ENCODE measurements at regions not wholly inside any gene's neighbourhood (a gene's known extent, or its start where the extent isn't known, plus 50 kb on each side); places are given as distances from the start of the nearest gene placed in this dataset.

DNA sequence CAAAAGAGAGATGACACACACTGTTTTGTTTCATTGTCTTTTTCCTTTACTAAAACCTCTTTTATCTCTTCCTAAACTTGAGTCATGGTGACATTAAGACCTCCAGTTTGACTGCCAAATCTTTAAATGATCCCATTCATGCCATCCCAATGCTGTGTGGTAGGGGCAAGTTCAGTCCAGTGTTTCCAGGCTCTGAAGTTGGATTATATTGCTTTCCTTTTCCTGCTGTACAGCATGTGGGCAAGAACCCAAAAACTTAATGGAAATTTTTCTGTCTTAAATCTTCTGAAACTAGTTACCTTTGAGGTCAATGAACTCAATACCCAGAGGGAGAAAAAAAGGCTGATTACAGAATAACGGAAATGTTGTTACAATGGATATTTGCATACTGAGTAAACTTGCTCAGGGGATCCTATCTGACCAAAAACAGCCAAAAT is 187.1 kb upstream of the FAR2 start:
- TF ChIP-seq, protein P1, sequence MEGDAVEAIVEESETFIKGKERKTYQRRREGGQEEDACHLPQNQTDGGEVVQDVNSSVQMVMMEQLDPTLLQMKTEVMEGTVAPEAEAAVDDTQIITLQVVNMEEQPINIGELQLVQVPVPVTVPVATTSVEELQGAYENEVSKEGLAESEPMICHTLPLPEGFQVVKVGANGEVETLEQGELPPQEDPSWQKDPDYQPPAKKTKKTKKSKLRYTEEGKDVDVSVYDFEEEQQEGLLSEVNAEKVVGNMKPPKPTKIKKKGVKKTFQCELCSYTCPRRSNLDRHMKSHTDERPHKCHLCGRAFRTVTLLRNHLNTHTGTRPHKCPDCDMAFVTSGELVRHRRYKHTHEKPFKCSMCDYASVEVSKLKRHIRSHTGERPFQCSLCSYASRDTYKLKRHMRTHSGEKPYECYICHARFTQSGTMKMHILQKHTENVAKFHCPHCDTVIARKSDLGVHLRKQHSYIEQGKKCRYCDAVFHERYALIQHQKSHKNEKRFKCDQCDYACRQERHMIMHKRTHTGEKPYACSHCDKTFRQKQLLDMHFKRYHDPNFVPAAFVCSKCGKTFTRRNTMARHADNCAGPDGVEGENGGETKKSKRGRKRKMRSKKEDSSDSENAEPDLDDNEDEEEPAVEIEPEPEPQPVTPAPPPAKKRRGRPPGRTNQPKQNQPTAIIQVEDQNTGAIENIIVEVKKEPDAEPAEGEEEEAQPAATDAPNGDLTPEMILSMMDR (IDR thresholded peaks at IDR 0.05) = no peak

DNA sequence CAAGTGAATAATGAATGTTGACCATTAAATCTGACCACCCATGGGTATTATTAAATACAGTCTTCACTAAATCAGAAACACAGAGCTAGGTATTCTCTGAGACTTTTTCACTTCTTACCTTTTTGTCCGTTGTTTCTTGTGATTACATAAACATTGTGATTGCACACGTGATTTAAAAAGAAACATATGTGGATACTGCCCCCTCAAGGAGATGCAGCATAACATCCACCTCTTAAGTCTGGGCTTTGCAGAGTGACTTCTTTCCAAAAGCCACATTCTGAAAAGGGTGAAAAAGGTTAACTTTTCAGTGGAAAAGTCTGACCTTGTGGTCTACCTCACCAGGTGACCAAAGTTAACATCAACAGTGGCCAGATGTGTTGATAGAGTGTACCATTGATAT is 185.5 kb upstream of the FAR2 start:
- TF ChIP-seq, protein P1 (IDR thresholded peaks at IDR 0.05) = peak; percentile 74

DNA sequence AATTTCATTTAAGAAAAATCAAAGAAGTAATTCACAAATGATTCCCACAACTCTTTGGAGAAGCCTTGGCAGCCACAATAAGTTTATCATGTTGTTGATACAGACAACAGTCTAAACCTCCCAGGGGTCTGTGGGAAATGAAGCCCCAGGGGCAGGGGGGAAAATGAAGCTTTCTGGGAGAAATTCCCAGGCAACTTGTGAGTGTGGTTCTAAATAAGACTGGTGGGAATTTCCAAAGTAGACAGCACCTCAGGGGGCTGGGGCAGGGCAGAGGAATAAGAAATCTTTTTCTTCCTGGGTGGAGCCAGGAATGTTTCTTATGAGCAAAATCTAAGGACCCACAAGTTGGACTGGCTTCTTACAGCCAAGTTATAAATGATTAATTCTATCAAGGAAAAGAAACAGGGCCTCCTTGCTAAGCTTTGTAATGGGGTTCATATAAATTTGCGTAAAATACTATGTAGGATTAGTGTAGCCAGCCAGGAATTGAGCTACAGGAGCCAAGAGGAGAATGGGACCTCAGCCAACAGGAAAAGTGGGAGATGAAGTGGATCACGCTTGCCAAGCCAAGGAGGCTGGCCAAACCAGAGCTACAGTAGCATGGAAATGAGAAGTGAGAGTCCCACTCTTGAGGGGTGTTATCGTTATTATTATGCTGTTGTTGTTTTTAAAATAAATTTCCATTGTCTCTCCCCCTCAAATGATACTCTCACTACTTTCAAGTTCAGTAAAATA is 182.9 kb upstream of the FAR2 start:
- TF ChIP-seq, protein P1 (IDR thresholded peaks at IDR 0.05) = no peak

DNA sequence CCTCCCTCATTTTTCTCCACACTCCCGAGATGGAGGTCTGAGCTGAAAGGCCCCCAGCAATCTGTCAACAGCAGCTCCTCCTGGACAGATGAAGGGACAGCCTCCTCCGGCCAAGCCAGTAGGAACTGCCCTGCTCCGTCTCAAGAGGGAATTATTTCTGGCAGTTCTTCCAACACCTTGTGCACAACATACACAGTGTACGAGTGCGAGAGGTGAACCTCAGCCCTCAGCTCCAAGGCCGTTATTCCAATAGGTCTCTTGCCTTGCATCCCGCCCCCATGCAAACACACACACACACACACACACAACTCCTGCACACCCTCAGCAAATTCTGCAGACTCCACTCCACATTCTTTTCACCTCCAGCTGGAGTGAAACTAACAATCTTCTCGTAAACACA is 181.7 kb upstream of the FAR2 start:
- TF ChIP-seq, protein P1 (IDR thresholded peaks at IDR 0.05) = no peak

DNA sequence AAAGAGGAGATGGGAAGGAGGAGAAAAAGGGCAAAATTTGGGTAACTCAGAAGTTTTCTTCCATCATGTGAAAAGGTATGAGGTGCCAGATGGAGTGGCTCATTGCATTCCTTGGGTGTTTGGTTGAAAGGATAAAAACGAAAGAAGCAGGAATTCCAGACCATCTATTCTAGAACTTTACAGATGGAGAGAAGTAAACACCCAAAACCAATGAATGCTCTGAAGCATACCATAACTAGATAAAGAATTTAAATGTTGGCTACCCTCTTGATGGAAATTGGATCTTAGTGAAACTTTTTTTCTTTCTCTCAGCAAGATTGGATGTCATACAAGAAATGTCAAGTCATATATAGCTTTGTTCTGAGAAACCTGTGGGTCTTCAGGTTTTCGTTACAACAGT is 175.6 kb upstream of the FAR2 start:
- TF ChIP-seq, protein P1 (IDR thresholded peaks at IDR 0.05) = no peak

DNA sequence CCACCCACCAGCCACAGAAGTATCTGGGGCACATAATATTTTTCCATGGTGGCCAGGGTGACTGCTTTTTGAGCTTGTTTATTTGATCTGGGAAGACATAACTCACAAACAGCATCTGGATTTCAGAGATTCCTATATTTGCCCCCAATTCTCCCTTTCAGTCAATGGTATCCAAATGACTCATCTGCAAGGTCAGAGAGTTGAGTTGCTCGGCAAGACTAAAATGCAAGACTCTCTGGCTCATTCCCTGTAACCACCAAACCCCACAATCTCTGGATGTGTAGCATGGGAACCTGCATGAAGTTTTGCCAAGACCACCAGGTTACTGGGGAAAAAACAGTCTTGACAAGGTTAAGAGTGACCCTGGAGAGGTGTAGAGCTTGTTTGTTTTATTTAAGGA is 174.9 kb upstream of the FAR2 start:
- TF ChIP-seq, protein P1 (IDR thresholded peaks at IDR 0.05) = no peak

DNA sequence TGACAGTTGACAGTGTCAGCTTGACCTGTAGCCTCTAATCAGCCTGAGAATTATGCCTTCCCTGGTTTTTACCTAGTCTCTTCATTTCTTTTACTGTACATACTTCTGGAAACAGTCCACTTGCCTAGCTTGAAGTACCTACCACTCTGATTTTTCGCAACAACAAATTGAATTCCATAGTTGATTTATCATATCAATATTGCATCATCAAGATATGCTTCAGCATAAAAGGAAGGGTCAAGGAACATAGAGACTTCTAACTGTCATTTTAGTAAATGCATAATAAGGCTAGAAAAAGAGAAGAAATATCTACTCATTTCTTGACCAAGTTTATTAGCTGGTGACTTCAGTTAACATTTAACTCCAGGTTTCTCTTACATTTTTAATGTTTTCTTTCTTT is 174.2 kb upstream of the FAR2 start:
- TF ChIP-seq, protein P1 (IDR thresholded peaks at IDR 0.05) = no peak

Data from LNCAP (cell line).